Memory B cell (primary cell): ENCODE measurements at regions not wholly inside any gene's neighbourhood (a gene's known extent, or its start where the extent isn't known, plus 50 kb on each side); places are given as distances from the start of the nearest gene placed in this dataset.

ENCODE experiments used
- ATAC-seq: fragments of 150-1000 bp; cut with Tn5 transposase; 2 replicates; pipeline ENCODE4 v1.10.0; 2021; ENCODE audit warnings: low read depth, mild to moderate bottlenecking, moderate library complexity
- DNase-seq, 2 donors: peaks; one replicate each; pipeline ENCODE4 v3.0.0; 2022; ENCODE audit warnings: low spot score in 2 of 2
- H3K27ac Mint-ChIP-seq: one replicate; pipeline ENCODE4 v1.8.0; 2022; ENCODE audit warnings: mild to moderate bottlenecking, moderate library complexity, mixed read lengths
- H3K27me3 Mint-ChIP-seq: one replicate; pipeline ENCODE4 v1.8.0; 2022; ENCODE audit warnings: mixed read lengths
- H3K36me3 Mint-ChIP-seq: one replicate; pipeline ENCODE4 v1.8.0; 2022; ENCODE audit warnings: mild to moderate bottlenecking, mixed read lengths
- H3K4me1 Mint-ChIP-seq: one replicate; pipeline ENCODE4 v1.8.0; 2022; ENCODE audit warnings: mixed read lengths
- H3K4me3 Mint-ChIP-seq: one replicate; pipeline ENCODE4 v1.8.0; 2022; ENCODE audit warnings: mild to moderate bottlenecking, moderate library complexity, mixed read lengths
- H3K9me3 Mint-ChIP-seq: one replicate; pipeline ENCODE4 v1.8.0; 2022; ENCODE audit warnings: mixed read lengths

GRCh38 chr10:109467551-109467950 lies 455.8 kb downstream of the XPNPEP1 start:
- DNase-seq (no peak), ATAC-seq (no peak)
- no peaks in the 10 kb centered on the region for H3K4me1 Mint-ChIP-seq
- no peak overlapping the region for H3K27ac Mint-ChIP-seq
- peaks cover 2% of the 10 kb centered on the region for H3K9me3 Mint-ChIP-seq
- peaks cover 5% of the 10 kb centered on the region for H3K27me3 Mint-ChIP-seq
- H3K36me3 Mint-ChIP-seq = no peaks in the 10 kb centered on the region
- no peak overlapping the region for H3K4me3 Mint-ChIP-seq

- H3K36me3 Mint-ChIP-seq = no peaks in the 10 kb centered on the region
- no peak overlapping the region for H3K4me3 Mint-ChIP-seq
- H3K27ac Mint-ChIP-seq = no peak overlapping the region
- H3K9me3 Mint-ChIP-seq = no peaks in the 10 kb centered on the region
- peaks cover 3% of the 10 kb centered on the region for H3K27me3 Mint-ChIP-seq
- DNase-seq (no peak), ATAC-seq (no peak)
- no peaks in the 10 kb centered on the region for H3K4me1 Mint-ChIP-seq
Measured at GRCh38 chr10:109464949-109465348, 458.4 kb downstream of the XPNPEP1 start.

DNA sequence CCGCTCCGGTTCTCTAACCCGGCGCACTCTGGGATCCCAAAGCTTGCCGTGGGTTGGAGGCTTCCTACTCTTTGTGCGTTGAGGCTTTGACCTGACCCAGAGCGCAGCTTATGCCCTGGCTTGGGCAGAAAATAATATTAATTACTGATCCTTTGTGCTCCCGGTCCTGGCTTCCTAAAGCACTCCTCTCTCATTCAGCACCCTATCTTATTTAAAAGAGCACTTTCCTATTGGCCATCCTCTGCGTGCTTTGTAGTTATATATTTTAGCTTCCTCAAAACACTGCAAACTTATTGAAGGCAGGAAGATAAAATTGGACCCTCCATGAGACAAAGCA lies 466.0 kb downstream of the XPNPEP1 start:
- H3K4me1 Mint-ChIP-seq = no peaks in the 10 kb centered on the region

DNA sequence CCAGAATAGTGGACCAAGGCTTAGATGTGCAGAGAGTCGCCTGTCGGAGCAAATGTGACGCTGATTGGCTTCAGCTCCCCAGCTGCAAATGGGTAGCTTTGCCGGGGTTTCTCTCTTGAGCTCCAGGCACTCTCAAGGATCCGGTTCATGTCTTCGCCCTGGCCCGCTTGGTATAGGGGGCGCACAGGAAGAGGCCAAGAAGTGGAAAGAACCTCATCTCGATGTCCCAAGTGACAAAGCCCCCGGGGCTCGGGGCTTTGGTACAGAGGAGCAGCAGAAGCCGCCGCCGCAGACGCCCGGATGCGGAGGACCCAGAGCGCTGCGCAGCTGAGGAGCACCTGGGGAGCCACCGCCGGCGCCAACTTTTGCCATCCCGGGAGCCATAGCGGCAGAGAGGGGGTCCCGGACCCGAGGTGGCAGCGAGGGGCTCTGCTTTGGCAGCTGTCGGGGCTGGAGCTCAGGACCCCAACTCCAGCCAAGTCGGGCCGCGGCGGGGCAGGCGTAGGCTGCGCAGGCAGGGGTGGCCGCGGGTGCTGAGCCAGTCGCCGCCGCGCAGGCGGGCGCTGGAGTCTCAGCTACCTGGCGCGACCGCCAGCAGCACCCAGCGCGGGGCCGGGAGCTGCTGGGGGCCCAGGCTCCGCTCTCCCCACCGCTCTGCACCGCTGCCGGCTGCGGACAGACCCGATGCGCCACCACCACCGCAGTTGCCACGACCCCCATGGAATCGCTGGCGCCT lies 466.6 kb downstream of the XPNPEP1 start:
- H3K36me3 Mint-ChIP-seq = no peaks in the 10 kb centered on the region
- H3K4me3 Mint-ChIP-seq = no peak overlapping the region
- peaks cover 1% of the 10 kb centered on the region for H3K9me3 Mint-ChIP-seq
- ATAC-seq = no peak
- H3K27ac Mint-ChIP-seq = no peak overlapping the region
- DNase-seq = no peak
- peaks cover 3% of the 10 kb centered on the region for H3K27me3 Mint-ChIP-seq
- no peaks in the 10 kb centered on the region for H3K4me1 Mint-ChIP-seq

More for the DNA sequence above, 466.0 kb downstream of the XPNPEP1 start:
- Mint-ChIP-seq H3K4me3 (no peak overlapping the region), H3K9me3 (peaks cover 1% of the 10 kb centered on the region), H3K27me3 (peaks cover 3% of the 10 kb centered on the region), H3K27ac (no peak overlapping the region), H3K36me3 (no peaks in the 10 kb centered on the region)
- ATAC-seq (no peak), DNase-seq (no peak)

DNA sequence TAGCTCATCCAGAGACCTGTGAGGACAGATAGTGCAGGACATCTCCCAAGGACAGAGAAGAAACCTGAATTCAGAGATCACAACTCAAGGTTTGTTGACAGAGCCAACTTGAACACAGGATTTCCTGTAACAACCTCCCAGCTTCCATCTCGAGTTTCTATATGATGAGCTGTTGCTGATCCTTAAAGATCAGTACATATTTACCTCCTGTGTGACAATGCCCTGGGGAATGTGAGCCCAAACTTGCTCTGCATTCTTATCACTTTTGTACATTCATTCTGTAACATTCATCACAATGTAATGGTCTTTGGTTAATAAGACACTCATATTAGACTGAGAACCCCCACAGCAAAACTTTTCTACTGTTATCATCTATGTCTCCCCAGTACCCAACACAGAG lies 468.6 kb downstream of the XPNPEP1 start:
- H3K4me1 Mint-ChIP-seq = no peaks in the 10 kb centered on the region
- H3K36me3 Mint-ChIP-seq = no peaks in the 10 kb centered on the region
- no peak overlapping the region for H3K4me3 Mint-ChIP-seq
- no peak for ATAC-seq
- no peak for DNase-seq
- H3K27ac Mint-ChIP-seq = no peak overlapping the region
- H3K9me3 Mint-ChIP-seq = peaks cover 1% of the 10 kb centered on the region
- peaks cover 3% of the 10 kb centered on the region for H3K27me3 Mint-ChIP-seq

- H3K27ac Mint-ChIP-seq = no peak overlapping the region
Measured at GRCh38 chr10:109451879-109452278, 471.4 kb downstream of the XPNPEP1 start.

DNA sequence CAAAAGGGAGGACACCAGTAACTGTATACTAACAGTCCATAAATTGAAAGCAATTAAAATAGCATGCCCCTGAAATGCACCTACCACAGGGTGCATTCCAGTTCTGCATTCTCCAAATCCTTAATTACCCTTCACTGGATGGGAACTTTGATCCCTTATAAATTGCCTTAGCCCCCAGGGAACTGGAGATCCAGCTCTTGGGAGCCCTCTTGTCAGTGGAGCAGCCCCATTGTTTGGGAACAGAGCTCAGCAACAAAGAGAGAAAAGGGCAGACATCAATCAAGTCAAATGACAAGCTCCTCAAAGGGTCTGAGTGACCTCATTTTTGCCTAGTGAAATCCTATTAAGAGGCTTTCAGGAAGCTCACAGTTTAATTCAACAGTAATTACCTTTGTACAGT lies 472.6 kb downstream of the XPNPEP1 start:
- Mint-ChIP-seq H3K4me3 (no peak overlapping the region), H3K27me3 (no peaks in the 10 kb centered on the region), H3K36me3 (no peaks in the 10 kb centered on the region), H3K4me1 (no peaks in the 10 kb centered on the region), H3K9me3 (peaks cover 1% of the 10 kb centered on the region), H3K27ac (no peak overlapping the region)
- DNase-seq (no peak), ATAC-seq (no peak)

More at GRCh38 chr10:109451879-109452278, 471.4 kb downstream of the XPNPEP1 start:
- H3K4me1 Mint-ChIP-seq = no peaks in the 10 kb centered on the region
- H3K27me3 Mint-ChIP-seq = peaks cover 3% of the 10 kb centered on the region
- peaks cover 1% of the 10 kb centered on the region for H3K9me3 Mint-ChIP-seq
- no peak for ATAC-seq
- no peak for DNase-seq
- no peaks in the 10 kb centered on the region for H3K36me3 Mint-ChIP-seq
- no peak overlapping the region for H3K4me3 Mint-ChIP-seq

DNA sequence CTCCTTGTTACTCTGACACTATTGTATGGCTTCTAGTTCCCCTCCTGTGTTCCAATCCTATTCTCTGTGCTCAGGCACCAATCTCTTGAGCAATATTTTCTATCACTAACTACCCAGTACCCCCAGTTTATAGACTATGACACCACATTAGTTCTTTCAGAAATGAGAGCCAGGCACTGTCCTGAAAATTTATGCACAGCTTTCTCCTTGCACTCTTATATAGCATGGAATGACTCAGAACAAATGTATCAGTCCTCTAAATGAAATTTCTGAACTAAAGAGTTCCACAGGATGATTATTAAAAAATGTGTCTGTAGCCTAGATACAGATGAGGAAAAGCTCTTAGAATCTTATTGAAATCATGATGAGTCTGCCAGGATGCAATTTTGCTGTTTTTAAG lies 489.9 kb downstream of the XPNPEP1 start:
- no peak for ATAC-seq
- Mint-ChIP-seq H3K27me3 (no peaks in the 10 kb centered on the region), H3K36me3 (no peaks in the 10 kb centered on the region), H3K9me3 (no peaks in the 10 kb centered on the region), H3K27ac (no peak overlapping the region), H3K4me3 (no peak overlapping the region), H3K4me1 (no peaks in the 10 kb centered on the region)
- no peak for DNase-seq

DNA sequence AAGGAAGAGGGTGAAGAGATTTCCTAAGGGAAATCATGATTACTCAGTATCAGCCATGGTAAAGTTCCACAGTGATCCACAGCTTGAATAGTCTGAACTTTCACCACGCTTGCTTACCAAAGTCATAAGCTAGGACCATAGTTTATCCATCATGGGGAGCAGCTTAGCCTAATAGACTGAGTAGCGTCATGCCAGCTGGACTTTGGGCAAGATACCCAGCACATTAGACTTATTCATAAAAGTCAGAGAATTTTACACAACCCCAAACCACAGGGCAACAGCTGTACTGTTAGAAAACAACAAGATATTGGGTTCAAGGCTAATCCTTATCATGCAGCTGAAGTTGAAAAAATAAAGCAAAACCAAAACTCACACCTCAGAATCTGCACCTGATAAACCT lies 491.0 kb downstream of the XPNPEP1 start:
- Mint-ChIP-seq H3K27me3 (no peaks in the 10 kb centered on the region), H3K4me1 (no peaks in the 10 kb centered on the region), H3K36me3 (no peaks in the 10 kb centered on the region), H3K9me3 (no peaks in the 10 kb centered on the region), H3K4me3 (no peak overlapping the region), H3K27ac (no peak overlapping the region)
- ATAC-seq (no peak), DNase-seq (no peak)

- DNase-seq (no peak), ATAC-seq (no peak)
- H3K27ac Mint-ChIP-seq = no peak overlapping the region
- H3K9me3 Mint-ChIP-seq = no peaks in the 10 kb centered on the region
- no peaks in the 10 kb centered on the region for H3K4me1 Mint-ChIP-seq
- no peaks in the 10 kb centered on the region for H3K27me3 Mint-ChIP-seq
- no peaks in the 10 kb centered on the region for H3K36me3 Mint-ChIP-seq
- H3K4me3 Mint-ChIP-seq = no peak overlapping the region
Measured at GRCh38 chr10:109430799-109431198, 492.5 kb downstream of the XPNPEP1 start.

DNA sequence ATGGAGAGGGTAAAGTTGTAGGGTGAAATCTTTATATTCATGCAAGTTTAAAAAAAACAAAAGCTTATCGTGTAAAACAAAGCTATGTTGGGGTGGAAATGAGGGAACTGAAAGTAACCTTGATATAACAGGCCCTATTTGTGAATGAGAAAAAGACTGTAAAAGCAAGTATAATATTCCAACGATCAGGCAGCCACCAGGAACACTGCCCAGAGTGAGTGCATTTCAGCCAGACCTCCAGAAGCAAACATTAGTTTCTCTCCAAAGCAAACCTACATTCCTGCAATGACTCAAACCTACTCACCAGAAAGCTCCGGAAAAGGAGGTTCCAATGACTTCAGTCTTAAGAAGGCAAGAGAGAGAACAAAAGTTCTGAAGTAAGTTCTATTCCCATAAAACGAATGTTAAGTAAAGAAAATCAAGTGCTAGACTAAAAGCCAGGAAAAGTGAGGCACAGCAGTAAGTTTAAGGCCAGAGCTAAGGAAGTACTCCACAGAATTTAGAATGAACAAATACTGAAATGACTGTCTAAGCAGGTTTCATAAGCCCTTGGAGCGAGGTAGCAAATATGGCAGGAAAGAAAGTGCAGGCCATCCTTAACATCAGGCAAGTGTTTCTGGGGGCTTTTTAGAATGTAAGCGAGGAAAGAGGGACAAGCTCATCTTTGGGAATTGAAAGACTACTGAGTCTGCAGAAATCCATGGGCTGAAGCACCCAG lies 493.1 kb downstream of the XPNPEP1 start:
- ATAC-seq (no peak), DNase-seq (no peak)
- H3K4me1 Mint-ChIP-seq = no peaks in the 10 kb centered on the region
- no peak overlapping the region for H3K4me3 Mint-ChIP-seq
- no peaks in the 10 kb centered on the region for H3K9me3 Mint-ChIP-seq
- no peak overlapping the region for H3K27ac Mint-ChIP-seq
- H3K27me3 Mint-ChIP-seq = no peaks in the 10 kb centered on the region
- H3K36me3 Mint-ChIP-seq = no peaks in the 10 kb centered on the region

GRCh38 chr10:109428775-109429491 lies 494.4 kb downstream of the XPNPEP1 start:
- Mint-ChIP-seq H3K36me3 (no peaks in the 10 kb centered on the region), H3K9me3 (no peaks in the 10 kb centered on the region), H3K27me3 (no peaks in the 10 kb centered on the region), H3K4me3 (no peak overlapping the region), H3K4me1 (no peaks in the 10 kb centered on the region), H3K27ac (no peak overlapping the region)
- ATAC-seq (no peak), DNase-seq (no peak)

DNA sequence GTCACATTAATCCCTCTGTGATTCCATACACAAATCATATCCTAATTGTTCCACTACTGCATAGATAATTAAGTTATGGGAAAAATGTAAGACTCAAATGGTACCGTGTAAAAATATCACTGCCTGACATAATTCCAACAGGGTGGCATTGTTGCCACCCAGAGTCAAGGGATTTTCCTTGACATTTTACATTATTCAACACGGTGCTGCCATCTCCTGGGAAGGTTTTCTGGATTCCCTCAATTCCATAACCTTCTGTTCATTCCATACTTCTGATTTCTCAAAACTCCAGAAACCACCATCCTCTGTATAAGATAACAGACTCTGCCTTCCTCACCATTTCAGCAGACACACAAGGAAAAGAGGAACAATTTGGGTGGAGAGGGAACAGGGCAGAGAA lies 495.9 kb downstream of the XPNPEP1 start:
- ATAC-seq (no peak), DNase-seq (no peak)
- no peaks in the 10 kb centered on the region for H3K36me3 Mint-ChIP-seq
- no peaks in the 10 kb centered on the region for H3K27me3 Mint-ChIP-seq
- no peak overlapping the region for H3K4me3 Mint-ChIP-seq
- no peaks in the 10 kb centered on the region for H3K4me1 Mint-ChIP-seq
- no peaks in the 10 kb centered on the region for H3K9me3 Mint-ChIP-seq
- H3K27ac Mint-ChIP-seq = no peak overlapping the region

- H3K4me3 Mint-ChIP-seq = no peak overlapping the region
- DNase-seq (no peak), ATAC-seq (no peak)
- no peaks in the 10 kb centered on the region for H3K4me1 Mint-ChIP-seq
- H3K27ac Mint-ChIP-seq = no peak overlapping the region
- no peaks in the 10 kb centered on the region for H3K36me3 Mint-ChIP-seq
- H3K9me3 Mint-ChIP-seq = no peaks in the 10 kb centered on the region
- H3K27me3 Mint-ChIP-seq = no peaks in the 10 kb centered on the region
Measured at GRCh38 chr10:109426987-109427386, 496.3 kb downstream of the XPNPEP1 start.
